Colon (tissue), 2 donors: ENCODE measurements at regions not wholly inside any gene's neighbourhood (a gene's known extent, or its start where the extent isn't known, plus 50 kb on each side); places are given as distances from the start of the nearest gene placed in this dataset.

Experiments used
- FAIRE-seq: peaks from 2 replicates; lab custom pipeline; 2012; peaks lifted over from hg19 to GRCh38; lab: Jason Lieb, UNC
- donor health status: control.
- donor health status: control.

DNA sequence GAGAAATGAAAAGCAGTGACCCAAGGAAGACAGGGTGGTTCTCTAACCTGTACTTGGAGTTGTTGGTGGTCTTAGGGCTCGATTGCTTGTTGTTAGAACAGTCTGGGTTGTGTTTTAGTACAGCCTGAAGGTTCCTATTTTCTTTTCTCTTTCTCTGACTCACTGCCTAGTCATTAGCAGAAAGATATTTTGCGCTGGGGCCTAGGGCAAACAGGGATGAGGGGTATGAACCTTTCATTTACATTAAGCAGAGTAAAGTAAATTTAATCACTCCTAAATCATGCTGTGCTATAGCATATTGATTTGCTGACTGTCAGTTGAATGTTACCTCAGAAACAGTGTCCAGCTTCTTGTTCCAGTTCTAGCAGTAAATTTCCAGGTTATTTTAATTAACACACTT is 197.2 kb downstream of the RWDD3 start:
- no peak for FAIRE-seq

DNA sequence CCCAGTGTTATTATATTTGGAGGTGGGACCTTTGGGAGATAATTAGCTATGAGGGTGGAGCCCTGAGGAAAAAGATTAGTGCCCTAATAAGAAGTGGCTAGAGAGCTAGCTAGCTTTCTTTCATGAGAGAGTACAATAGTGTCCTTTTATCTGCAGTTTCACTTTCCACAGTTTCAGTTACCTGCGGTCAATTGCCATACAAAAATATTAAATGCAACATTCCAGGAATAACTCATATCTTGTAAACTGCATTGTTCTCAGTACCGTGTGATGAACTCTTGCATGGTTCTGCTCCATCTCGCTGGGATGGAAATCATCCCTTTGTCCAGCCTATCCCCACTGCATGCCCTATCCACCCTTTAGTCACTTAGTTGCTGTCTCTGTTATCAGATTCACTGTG is 201.6 kb downstream of the RWDD3 start:
- no peak for FAIRE-seq

DNA sequence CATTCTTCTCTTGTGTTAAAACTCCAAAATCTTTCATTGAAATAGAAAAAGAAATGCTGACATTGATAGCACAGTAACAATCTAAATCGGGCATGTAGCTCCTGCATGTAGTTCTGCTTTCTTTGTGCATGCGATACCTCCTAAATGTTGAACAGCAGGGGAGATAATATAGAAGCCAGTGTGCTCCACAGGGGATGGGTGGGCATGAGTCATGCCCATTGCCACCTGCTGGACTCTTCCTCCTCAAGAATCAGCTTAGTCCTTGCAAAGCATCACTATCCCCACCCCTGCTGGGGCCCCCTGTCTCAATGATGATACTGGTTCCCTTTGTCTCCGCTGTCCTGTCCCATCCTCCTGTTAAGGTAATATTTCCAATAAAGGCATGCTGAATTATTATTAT is 203.0 kb downstream of the RWDD3 start:
- FAIRE-seq = no peak

DNA sequence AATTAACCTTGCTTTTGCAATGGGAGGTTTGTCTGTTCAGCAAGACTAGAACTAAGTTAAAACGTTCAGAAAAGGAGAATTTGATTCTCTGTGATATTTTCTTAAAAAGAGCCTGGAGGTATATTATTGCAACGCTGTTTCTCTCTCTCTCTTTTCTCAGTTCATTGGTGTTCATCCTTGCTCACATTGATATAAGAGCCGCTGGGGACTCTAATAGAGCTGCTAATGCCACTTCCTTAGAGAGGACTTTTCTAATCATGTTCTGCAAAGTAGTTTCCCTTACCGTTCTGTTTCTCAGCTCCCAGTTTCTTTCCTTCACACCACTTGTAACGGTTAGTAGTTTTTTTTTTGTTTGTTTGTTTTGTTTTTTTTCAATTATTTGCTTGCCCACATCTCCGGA is 203.8 kb downstream of the RWDD3 start:
- FAIRE-seq = no peak

DNA sequence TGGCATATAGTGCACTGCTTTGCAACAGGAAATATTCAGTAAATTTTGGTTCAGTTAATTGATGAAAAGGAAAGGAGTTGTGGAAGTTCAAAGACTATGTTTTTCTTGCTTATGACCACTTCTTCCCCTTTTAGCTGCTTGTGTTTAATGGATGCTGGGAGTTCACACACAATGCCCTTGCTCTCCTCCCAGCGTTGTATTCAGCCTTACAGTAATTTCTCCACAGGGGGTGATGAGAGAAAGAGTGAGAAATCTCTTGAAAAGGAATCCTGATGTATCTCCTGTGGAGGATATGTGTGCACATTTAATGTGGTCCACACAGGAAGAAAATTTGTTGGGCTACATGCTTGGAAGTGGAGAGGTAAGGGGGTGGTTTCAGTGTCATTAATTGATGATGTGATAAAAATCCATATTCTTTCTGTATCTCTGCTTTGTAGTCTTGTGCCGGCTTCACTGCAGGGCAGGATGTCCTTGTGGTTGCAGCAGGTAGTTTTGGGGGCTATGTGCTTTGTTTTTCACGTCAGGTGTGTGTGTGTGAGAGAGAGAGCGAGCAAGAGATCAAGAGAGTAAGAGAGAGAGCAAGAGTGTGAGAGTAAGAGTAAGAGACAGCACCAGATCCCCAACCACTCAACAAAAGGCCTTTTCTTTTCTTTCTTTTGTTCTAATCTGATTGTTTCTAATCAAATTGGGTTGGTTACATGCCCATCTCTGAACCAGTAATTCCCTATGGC is 204.4 kb downstream of the RWDD3 start:
- no peak for FAIRE-seq

DNA sequence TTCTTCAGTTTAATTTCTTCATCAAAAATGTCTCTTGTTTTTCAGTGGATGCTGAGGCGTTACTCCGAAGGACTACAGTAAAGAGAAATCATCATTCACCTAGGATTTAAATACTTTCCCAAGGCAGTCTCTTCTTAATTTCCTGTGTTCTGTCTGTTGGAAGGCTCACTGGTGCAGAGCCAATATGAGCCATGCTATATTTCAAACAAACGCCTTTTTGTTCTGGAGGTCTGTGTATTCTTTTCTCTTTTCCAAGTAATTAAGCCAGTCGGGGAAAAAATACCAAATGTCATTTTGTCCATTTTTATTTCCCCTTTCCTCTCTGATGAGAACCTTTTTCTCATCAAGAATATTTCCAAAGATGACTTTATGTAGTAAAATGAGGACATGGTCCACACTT is 206.5 kb downstream of the RWDD3 start:
- FAIRE-seq = no peak

DNA sequence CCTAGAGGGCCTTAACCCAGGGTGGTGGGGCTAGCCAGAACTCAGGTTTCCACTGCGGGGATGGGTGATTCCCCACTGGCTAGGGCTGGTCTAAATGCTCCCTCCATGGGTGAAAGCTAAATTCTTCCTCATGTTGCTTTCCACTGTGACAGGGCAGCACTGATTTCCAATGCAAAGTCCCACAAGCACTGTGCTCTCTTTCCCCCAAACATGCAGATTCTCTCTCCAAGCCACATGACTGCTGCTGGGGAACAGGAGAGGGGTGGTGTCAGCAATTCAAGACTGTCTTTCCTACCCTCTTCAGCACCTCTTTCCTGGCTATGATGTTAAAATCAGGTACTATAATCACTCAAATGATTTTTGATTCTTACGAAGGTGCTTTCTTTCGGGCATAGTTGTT is 215.5 kb downstream of the RWDD3 start:
- FAIRE-seq = no peak

DNA sequence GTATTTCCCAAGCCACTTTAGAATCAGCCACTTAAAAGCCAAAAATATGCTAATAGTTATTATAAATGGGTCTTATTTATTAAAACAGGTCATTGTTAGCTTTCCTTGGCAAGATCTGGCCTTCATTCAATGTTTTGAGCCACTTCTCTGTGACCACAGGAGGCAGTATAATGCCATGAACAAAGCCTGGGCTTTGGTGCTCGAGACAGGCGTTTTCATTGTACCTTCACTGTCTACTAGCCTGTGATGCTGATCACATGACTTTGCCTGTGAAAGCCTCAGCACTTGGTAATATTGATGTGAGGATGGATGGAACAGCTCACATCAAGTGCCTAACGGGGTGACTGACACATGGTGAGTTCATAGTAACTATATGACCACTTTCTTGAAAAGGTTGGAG is 217.0 kb downstream of the RWDD3 start:
- no peak for FAIRE-seq

DNA sequence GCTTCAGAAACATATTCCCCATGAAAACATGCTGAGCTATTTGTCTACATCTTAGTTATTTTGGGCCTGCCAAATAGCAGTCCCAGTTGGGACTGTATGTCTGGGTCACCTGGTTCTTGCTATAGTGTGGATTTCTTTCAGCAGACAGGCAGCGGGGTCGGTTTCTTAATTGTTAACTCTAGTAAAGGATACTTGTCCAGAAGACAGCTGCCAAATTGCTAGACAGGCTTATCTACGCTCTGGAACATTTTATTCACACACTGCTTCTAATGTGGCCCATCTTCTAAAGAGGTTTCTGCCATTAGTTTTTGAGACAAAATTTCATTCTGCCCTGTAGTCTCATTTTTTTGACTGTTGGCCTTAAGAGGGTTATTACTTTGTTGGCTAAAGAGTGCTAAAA is 217.9 kb downstream of the RWDD3 start:
- FAIRE-seq = no peak

DNA sequence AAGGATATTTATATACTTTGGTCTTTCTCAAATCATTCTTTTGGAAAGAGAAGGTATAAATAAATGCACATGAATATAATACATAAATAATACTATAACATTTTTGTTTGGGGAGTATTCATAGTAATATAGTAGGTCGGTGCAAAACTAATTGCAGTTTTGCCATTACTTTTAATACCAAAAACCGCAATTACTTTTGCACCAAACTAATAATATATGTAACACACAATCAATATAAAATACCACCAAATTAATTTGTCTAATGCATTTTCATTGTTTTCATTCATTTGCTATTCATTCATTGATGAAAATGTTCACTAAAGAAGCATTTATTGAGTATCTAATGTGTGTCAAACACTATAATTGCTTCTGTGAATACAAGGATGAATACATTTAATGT is 219.0 kb downstream of the RWDD3 start:
- FAIRE-seq = no peak

DNA sequence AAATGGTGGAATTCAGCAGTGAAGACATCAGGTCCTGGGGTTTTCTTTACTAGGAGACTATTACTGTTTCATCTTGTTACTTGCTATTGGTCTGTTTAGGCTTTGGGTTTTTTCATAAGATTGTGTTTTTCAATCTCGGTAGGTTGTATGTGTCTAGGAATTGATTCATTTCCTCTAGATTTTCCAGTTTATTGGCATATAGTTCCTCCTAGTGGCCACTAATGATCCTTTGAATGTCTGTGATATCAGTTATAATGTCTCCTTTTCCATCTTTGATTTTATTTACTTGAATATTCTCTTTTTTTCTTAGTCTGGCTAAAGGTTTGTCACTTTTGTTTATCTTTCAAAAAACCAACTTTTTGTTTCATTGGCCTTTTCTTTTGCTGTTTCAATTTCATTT is 233.0 kb downstream of the RWDD3 start:
- no peak for FAIRE-seq

DNA sequence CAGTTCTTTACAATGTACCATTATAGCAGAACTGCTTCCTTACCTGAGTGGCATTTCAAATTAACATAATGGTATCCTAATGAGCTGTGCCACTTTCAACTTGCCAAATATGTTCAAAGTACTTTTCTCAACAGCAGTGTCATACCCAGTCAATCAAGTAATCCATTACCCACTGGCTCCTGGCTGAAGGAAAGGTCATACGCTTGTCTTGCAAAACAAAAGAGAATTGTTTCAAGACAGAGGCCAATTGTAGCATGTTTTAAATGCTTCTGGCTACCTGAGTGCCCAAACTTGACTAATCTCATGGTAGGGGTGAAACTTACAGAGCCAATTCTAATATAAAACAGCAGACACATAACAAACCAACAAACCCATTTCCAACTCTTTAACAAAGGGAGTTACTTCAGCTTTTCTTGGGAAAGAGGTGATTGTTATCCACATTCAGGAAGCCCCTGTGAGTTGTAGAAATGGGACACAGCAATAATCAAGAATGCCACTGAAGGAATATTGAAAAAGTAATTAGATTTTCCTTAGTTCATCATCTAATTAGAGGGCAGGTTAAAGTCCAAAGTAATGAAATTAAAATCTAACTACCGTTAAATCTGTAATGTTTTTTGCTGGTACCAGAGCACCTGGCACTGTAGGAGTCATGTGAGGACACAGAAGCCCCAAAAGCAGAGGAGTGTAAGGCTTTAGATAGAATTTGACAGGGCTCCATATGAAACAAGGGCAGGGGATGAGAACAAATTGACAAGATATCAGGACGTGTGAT is 241.9 kb downstream of the RWDD3 start:
- no peak for FAIRE-seq

DNA sequence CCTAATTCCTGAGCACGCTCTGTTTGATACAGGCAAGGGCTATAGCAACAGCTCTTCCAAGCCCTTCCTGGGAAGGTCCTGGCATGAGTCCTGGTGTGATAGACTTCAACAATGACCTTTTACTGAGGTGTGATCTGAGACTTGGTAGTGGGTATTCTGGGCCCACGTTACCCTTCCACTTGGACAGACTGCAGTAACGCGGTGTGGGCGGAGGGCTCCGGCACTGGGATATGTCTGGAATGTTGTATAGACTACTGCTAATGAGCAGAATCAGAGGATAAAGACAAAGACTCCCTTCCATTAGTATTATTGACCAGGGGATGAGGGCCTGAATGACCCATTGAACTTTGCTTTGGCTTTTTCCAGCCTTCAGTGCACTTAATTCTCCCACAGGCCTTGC is 262.3 kb downstream of the RWDD3 start:
- FAIRE-seq = no peak

DNA sequence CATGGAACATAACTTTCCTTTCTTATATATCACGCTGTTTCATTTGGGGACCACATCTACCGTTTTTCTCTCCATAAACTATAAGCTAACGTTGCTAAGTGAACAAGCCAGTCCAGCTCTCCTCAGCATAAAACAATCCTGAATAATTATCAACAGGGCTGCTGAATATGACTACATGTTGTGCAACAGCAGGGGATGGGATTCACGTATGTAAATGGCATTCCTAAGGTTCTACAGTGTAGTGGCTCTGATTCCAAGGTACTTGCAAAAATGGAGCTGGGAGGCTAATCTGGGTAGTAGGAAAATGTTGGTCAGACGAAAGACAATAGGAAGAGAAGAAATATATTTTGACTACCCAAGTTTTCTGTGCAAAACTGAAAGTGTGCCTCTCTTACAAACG is 262.8 kb downstream of the RWDD3 start:
- FAIRE-seq = no peak

DNA sequence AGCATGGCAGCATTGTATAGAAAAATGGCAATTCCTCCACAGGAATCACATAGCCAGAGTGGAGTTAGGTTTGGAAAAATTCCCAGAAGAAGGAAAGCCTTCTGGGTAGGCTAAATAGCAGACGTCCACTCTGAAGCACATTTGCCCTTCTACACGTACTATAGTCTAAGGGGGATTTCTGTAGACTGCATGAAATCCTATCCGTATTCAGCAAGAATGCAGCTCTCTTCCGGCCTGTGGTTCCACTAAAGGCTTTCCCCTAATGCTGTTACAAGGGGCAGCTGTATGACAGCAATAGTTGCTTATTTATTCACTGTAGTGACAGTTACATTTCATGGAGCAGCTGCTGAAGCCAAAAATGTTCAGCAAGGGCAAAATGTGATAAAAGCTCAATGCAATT is 263.6 kb downstream of the RWDD3 start:
- no peak for FAIRE-seq

DNA sequence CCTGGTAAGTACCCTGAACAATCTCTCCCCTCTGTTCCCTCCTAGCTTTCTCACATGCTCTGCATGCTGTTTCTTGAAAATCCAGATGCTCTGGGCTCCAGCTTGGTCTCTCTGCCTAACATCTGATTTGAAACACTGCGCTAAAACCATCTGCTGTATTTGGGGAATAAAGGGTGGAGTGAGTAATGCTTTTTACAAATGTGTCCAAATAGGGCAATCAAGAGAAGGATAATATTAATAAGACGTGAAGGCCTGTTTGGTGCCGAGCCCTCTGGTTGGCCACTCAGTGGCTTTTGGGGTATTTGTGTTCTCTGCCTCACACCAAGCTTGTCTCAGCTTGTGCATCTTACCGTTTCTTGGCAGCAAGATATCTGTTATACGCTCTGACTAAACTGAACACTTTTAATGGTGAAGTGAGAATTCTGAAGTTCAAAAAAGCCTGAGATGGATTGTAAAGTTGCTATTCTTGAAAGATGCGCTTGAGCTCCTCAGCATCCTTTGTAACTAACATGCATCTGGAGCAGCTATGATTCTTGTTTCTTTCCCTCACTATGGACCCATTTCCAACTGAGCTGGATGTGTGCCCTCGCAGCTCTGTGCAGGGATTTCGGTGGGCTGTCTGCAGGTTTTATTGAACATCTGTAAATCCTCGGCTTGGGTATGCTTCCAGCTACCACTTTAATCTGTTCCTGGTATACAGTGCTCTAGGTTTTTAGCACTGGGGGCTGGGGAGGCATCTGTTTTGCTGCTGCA is 269.4 kb downstream of the RWDD3 start:
- no peak for FAIRE-seq

DNA sequence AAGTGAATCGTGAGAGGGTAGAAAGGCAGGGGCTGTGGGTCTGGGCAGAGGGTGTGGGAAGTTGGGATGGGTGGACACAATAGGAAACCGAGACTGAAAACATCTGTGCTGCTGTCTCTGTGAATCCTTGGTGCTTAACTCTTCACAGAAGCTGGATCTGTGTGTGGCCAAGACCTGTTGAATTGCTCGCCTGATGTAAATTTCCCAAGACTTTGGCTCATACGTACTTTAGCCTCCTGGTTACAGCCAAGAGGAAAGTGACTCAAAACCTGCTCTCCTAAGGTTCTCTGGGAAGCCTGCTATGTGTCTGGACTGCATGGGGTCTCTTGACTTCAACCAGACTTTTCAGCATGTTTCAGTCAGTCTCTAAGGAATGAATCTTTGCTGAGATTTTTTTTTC is 270.3 kb downstream of the RWDD3 start:
- no peak for FAIRE-seq

DNA sequence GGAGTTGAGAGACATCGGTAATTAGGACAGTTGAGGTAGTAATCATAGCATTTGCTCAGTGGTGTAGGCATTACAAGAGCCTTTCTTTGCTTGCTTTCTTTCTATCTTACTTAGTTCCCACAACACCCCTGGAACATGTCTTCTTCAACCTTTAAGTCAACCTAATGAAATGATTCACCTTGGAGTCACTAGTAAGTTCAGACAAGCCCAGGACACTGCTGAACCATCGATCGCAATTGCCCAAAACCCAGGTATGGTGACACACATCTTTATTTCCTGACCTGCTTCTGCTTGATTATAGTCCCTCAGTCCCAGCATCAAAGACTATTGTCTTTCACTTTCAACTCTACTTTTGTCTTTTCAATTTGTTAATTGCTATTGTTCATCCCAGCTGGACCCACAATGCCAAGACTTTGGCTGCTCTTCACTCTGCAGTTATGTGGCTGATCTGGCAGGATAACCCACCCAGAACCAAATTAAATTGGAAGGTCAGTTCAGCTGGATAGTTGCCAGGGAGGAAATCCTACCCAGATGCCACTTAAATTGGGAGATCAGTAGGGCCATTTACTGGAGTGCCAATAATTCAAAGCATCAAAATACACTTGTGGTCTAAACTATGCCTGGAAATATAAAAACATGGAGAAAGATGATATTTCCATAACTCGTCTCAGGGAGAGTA is 272.9 kb downstream of the RWDD3 start:
- no peak for FAIRE-seq

DNA sequence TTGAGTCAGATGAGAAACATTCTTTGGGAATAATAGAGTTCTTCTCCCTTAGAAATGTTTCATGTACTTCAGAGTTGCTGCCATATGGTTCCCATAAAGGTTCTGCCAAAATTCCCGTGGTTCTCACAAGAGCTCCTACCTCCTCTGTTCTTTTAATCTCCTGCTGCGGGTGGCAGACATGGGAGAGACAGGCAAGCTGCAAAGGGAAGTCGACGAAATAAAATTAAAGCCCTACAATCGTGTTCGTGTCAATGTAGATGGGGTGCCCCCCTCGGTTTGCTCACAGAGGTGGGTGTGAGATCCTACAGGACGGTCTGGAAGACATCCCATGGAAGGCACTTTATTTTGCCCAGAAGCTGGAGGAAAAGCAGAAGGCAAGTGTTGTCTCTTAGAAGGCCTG is 276.0 kb downstream of the RWDD3 start:
- no peak for FAIRE-seq

DNA sequence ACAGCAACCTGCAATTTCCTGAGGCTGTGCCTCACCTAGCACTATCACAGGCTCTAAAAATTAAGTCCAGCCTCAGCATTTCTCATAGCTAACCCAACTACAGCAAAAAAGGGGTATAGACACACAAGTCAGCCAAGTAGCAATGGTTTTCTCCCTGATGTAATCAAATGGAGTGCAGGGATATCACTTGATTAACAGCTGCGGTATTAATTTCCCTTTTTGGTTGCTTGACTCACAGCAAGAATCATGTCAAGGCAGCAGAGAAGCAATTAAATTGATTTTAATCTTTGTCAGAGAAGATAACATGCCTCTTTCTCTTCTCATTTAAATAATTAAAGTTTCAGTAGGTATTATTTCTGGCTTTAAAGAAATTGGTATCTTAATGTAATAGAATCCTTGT is 278.9 kb downstream of the RWDD3 start:
- no peak for FAIRE-seq

DNA sequence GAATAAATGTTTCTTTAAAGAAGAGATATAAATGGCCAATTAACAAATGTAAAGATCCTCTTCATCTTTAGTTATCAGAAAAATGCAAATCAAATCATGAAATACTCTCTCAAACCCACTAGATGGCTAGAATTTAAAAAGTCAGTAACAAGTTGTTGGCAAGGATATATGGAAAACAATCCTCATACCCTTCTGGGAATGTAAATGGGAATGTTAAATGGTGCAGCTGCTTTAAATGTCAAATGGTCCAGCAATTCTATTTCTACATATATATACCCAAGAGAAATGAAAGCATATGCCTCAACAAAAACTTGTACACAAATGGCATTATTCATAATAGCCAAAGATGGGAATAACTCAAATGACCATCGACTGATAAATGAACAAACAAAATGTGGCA is 283.5 kb downstream of the RWDD3 start:
- no peak for FAIRE-seq

DNA sequence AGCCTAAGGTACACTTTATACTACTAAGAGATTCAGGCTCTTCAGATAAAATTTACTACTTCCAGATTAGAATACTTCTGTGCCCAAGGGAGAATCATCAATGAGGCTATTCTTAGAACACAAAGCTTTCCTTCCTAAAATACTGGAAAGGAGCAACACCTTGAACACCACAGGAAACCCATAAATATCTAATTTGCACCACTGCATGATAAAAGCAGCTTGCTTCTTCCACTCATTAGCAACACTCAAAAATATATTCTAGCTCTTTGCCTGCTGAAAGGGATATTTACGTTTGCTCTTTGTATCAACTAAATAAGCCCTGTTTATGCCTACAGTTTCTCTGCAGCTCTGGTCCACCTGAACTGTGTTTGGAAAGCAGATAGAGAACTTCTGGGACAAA is 284.3 kb downstream of the RWDD3 start:
- FAIRE-seq = no peak

DNA sequence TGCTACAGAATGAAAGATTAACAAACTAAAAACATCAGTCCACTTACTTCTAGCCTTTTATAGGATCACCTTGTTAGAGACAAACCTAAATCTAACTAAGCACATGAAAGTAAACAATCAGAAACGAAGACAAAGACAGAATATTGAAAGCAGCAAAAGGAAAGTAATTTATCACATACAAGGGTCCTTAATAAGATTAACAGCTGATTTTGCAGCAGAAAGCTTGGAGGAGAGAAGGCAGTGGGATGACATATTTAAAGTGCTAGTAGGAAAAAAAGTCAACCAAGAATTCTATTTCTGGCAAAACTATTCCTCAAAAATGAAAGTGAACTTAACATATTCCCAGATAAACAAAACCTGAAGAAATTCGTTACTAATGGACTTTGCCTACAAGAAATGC is 286.4 kb downstream of the RWDD3 start:
- no peak for FAIRE-seq
